ENCODE measurements at regions not wholly inside any gene's neighbourhood (a gene's known extent, or its start where the extent isn't known, plus 50 kb on each side); places are given as distances from the start of the nearest gene placed in this dataset.

GRCh38 chr5:71844862-71845261 lies 125.8 kb downstream of the CARTPT start:
- H3K36me3 ChIP-seq (ENCODE audit: insufficient read depth, low read length) = no peaks in the 10 kb centered on the region
- H3K4me1 ChIP-seq (ENCODE audit: insufficient read depth, low read length, poor library complexity, severe bottlenecking) = no peaks in the 10 kb centered on the region
- no peak overlapping the region for H2AFZ ChIP-seq (ENCODE audit: low read length)
- H3K4me3 ChIP-seq (ENCODE audit: low read length, poor library complexity, severe bottlenecking) = no peak overlapping the region
- no peaks in the 10 kb centered on the region for H3K27me3 ChIP-seq (ENCODE audit: insufficient read depth, low read length, poor library complexity, severe bottlenecking)
- peaks cover 4% of the 10 kb centered on the region; the same call in 1 of the 2 replicates for H3K9me3 ChIP-seq (ENCODE audit: insufficient read depth, low read depth, low read length)
- no peaks in the 10 kb centered on the region for H4K20me1 ChIP-seq (ENCODE audit: insufficient read depth, low read length, poor library complexity, severe bottlenecking)
- TF ChIP-seq EZH2phosphoT487 (IDR thresholded peaks at IDR 0.05; ENCODE audit: borderline replicate concordance) (no peak), CTCF (conservative IDR thresholded peaks at IDR 0.05; ENCODE audit: low read length) (no peak)
- no peaks in the 10 kb centered on the region for H3F3A ChIP-seq (ENCODE audit: low read depth)
- H3K4me2 ChIP-seq (ENCODE audit: low read depth, low read length, poor library complexity, severe bottlenecking) = no peak overlapping the region
- H3K79me2 ChIP-seq (ENCODE audit: insufficient read depth, low read length) = no peaks in the 10 kb centered on the region
- no peak overlapping the region for H3K9ac ChIP-seq (ENCODE audit: low read depth, low read length, poor library complexity, severe bottlenecking)
- no peaks in the 10 kb centered on the region for H3K9me2 ChIP-seq (replicated peaks; ENCODE audit: low read depth, low read length)

- no peaks in the 10 kb centered on the region for H3F3A ChIP-seq (ENCODE audit: low read depth)
- TF ChIP-seq CTCF (conservative IDR thresholded peaks at IDR 0.05; ENCODE audit: low read length) = no peak
- TF ChIP-seq EZH2phosphoT487 (IDR thresholded peaks at IDR 0.05; ENCODE audit: borderline replicate concordance) = no peak
- no peak overlapping the region for H2AFZ ChIP-seq (ENCODE audit: low read length)
- no peaks in the 10 kb centered on the region for H3K79me2 ChIP-seq (ENCODE audit: insufficient read depth, low read length)
- no peaks in the 10 kb centered on the region for H3K9me2 ChIP-seq (replicated peaks; ENCODE audit: low read depth, low read length)
- no peak overlapping the region for H3K9ac ChIP-seq (ENCODE audit: low read depth, low read length, poor library complexity, severe bottlenecking)
- no peaks in the 10 kb centered on the region for H3K36me3 ChIP-seq (ENCODE audit: insufficient read depth, low read length)
- H4K20me1 ChIP-seq (ENCODE audit: insufficient read depth, low read length, poor library complexity, severe bottlenecking) = no peaks in the 10 kb centered on the region
- H3K4me2 ChIP-seq (ENCODE audit: low read depth, low read length, poor library complexity, severe bottlenecking) = no peak overlapping the region
- no peaks in the 10 kb centered on the region for H3K4me1 ChIP-seq (ENCODE audit: insufficient read depth, low read length, poor library complexity, severe bottlenecking)
- H3K9me3 ChIP-seq (ENCODE audit: insufficient read depth, low read depth, low read length) = 0 out of 2 replicates have a peak, but pooled peaks cover 4% of the 10 kb centered on the region
- no peaks in the 10 kb centered on the region for H3K27me3 ChIP-seq (ENCODE audit: insufficient read depth, low read length, poor library complexity, severe bottlenecking)
- H3K4me3 ChIP-seq (ENCODE audit: low read length, poor library complexity, severe bottlenecking) = no peak overlapping the region
These were observed 140.4 kb downstream of the CARTPT start for GRCh38 chr5:71859515-71859914.

- no peaks in the 10 kb centered on the region for H3F3A ChIP-seq (ENCODE audit: low read depth)
- no peak overlapping the region for H3K4me3 ChIP-seq (ENCODE audit: low read length, poor library complexity, severe bottlenecking)
- no peak for TF ChIP-seq EZH2phosphoT487 (IDR thresholded peaks at IDR 0.05; ENCODE audit: borderline replicate concordance)
- no peak for TF ChIP-seq CTCF (conservative IDR thresholded peaks at IDR 0.05; ENCODE audit: low read length)
- H3K4me2 ChIP-seq (ENCODE audit: low read depth, low read length, poor library complexity, severe bottlenecking) = no peak overlapping the region
- H4K20me1 ChIP-seq (ENCODE audit: insufficient read depth, low read length, poor library complexity, severe bottlenecking) = no peaks in the 10 kb centered on the region
- no peaks in the 10 kb centered on the region for H3K36me3 ChIP-seq (ENCODE audit: insufficient read depth, low read length)
- no peaks in the 10 kb centered on the region for H3K79me2 ChIP-seq (ENCODE audit: insufficient read depth, low read length)
- no peaks in the 10 kb centered on the region for H3K9me2 ChIP-seq (replicated peaks; ENCODE audit: low read depth, low read length)
- H3K9ac ChIP-seq (ENCODE audit: low read depth, low read length, poor library complexity, severe bottlenecking) = no peak overlapping the region
- peaks cover 2% of the 10 kb centered on the region for H3K27me3 ChIP-seq (ENCODE audit: insufficient read depth, low read length, poor library complexity, severe bottlenecking)
- H3K9me3 ChIP-seq (ENCODE audit: insufficient read depth, low read depth, low read length) = 0 out of 2 replicates have a peak, but pooled peaks cover 4% of the 10 kb centered on the region
- no peaks in the 10 kb centered on the region for H3K4me1 ChIP-seq (ENCODE audit: insufficient read depth, low read length, poor library complexity, severe bottlenecking)
- H2AFZ ChIP-seq (ENCODE audit: low read length) = no peak overlapping the region
These were observed 141.0 kb downstream of the CARTPT start for GRCh38 chr5:71860048-71860447.

All from Loucy (cell line).